ENCODE measurements at regions not wholly inside any gene's neighbourhood (a gene's known extent, or its start where the extent isn't known, plus 50 kb on each side); places are given as distances from the start of the nearest gene placed in this dataset.
A peak's percentile ranks its signal among the peaks of the same experiment; 100 is the strongest.

DNA sequence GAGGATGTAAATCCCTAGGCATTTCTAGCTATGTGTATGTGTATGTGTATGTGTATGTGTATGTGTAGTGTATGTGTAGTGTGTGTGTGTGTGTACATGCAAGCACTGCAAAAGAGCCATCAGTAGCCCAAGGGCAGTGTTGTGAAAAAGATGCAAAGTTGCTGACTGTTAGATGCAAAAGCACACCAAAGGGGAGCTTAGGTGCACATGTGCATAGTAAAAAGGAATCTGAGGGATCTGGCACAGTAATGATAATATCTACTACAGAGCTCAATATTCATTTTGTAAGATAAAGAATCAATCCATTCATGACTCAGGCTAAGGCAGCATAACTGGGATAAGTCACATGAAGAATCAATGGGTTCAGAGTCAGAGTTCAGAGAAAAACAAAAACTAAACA is 80.2 kb downstream of the TMEM47 start:
- Mint-ChIP-seq H3K4me3 (no peak overlapping the region), H3K27me3 (no peaks in the 10 kb centered on the region), H3K36me3 (no peaks in the 10 kb centered on the region), H3K4me1 (no peaks in the 10 kb centered on the region), H3K9me3 (ENCODE audit: low read depth) (no peaks in the 10 kb centered on the region), H3K27ac (no peak overlapping the region)
- DNase-seq: no peak
- CTCF ChIA-PET: no interaction called here
- no peak for ATAC-seq

DNA sequence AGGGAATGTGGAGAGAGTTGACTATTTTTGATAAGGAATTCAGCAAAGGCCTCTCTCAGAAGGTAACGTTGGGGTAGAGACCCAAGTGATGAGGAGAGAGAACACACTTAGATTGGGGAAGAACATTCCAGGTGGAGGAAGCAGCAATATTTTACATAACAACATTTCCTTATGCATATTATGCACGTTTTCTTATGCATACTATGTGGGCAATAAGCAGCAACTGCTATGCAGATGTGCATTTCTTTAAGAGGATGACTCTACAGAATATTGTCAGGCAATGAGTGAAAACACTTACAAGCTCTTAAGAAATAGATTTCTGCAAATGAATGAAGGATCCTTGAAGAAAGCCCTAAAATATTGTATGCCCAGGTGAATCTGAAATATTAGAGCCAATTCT is 91.1 kb downstream of the TMEM47 start:
- H3K27me3 Mint-ChIP-seq: no peaks in the 10 kb centered on the region
- CTCF ChIA-PET: no interaction called here
- no peaks in the 10 kb centered on the region for H3K4me1 Mint-ChIP-seq
- H3K4me3 Mint-ChIP-seq: no peak overlapping the region
- H3K36me3 Mint-ChIP-seq: no peaks in the 10 kb centered on the region
- no peak for ATAC-seq
- no peaks in the 10 kb centered on the region for H3K9me3 Mint-ChIP-seq (ENCODE audit: low read depth)
- no peak for DNase-seq
- no peak overlapping the region for H3K27ac Mint-ChIP-seq

DNA sequence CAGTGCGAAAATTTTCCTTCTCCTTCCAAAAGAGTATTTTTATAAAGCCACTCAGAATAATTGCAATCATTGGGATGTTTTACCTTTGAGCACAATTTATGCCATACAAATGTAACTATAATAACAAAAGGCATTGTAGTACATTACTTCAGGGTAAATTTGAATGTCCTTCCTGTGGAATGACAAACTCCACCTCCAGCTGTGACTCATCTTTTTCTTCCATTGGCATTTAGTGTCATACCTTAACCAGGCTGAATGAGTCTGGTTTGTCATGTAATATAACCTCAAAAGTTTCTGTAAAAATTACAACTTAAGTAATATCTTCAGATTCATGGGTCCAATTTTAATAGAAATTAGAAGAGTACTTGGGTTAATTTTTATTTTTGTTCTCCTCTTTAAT is 93.3 kb downstream of the TMEM47 start:
- Mint-ChIP-seq H3K4me1 (peaks cover 2% of the 10 kb centered on the region), H3K4me3 (no peak overlapping the region), H3K9me3 (ENCODE audit: low read depth) (no peaks in the 10 kb centered on the region), H3K27me3 (no peaks in the 10 kb centered on the region), H3K27ac (no peak overlapping the region), H3K36me3 (no peaks in the 10 kb centered on the region)
- CTCF ChIA-PET: no interaction called here
- DNase-seq (no peak), ATAC-seq (no peak)

DNA sequence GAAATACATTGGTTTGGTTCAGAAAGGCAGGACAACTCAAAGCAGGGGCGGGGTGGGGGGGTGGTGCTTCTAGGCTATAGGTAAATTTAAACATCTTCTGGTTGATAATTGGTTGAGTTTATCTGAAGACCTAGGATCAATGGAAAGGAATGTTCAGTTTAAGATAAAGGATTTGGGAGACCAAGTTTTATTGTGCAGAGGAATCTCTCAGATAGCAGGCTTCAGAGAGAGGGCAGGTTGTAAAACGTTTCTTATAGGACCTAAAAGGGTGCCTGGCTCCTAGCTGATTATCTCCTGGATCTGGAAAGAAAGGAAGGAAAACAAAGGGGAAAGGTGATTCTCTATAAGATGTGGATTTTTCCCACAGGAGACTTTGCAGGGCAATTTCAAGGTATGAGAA is 94.0 kb downstream of the TMEM47 start:
- DNase-seq: no peak
- Mint-ChIP-seq H3K4me3 (no peak overlapping the region), H3K36me3 (no peaks in the 10 kb centered on the region), H3K9me3 (ENCODE audit: low read depth) (no peaks in the 10 kb centered on the region), H3K27ac (no peak overlapping the region), H3K27me3 (no peaks in the 10 kb centered on the region), H3K4me1 (peaks cover 2% of the 10 kb centered on the region)
- CTCF ChIA-PET: no interaction called here
- no peak for ATAC-seq

DNA sequence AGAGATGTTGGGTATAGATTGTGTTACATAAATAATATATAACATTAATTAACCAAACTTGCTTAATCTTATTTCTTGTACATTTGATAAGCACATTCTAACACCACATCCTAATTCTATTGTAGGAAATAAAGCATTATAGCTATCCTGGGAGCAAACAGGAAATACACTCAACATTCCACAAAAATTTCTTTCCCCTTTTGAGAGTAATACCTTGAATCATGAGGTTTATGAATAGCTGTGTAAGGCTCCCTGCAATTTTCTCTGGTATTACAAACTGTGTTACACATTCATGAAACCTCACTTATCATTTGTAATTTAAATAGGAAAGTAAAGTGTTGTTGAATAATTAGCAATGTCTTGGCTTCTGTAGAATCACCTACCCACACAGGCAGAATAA is 95.1 kb downstream of the TMEM47 start:
- peaks cover 2% of the 10 kb centered on the region for H3K4me1 Mint-ChIP-seq
- no peaks in the 10 kb centered on the region for H3K36me3 Mint-ChIP-seq
- no peak for DNase-seq
- peaks cover 1% of the 10 kb centered on the region for H3K9me3 Mint-ChIP-seq (ENCODE audit: low read depth)
- no peak overlapping the region for H3K27ac Mint-ChIP-seq
- H3K27me3 Mint-ChIP-seq: no peaks in the 10 kb centered on the region
- CTCF ChIA-PET: no interaction called here
- no peak for ATAC-seq
- H3K4me3 Mint-ChIP-seq: no peak overlapping the region

DNA sequence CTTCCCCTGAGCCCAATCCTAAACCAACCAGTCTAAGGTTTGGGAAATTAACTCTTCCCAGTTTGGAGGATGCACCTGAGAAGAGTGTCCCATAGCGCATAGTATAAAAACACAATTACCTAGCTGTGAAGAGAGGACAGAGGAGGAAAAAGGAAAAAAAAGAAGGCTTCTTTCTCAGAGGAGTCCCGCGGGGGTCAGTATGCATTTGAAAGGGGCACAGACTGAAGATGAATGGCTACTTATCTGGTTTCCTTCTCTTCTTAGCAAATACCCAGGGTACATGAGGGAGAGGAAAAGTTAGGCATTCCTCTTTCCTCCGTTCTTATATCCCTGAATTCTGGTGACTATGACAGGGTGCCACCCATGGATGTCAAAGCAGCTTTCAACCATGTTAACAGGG is 96.9 kb downstream of the TMEM47 start:
- Mint-ChIP-seq H3K4me1 (peaks cover 2% of the 10 kb centered on the region), H3K36me3 (no peaks in the 10 kb centered on the region), H3K4me3 (no peak overlapping the region), H3K9me3 (ENCODE audit: low read depth) (peaks cover 5% of the 10 kb centered on the region), H3K27me3 (no peaks in the 10 kb centered on the region), H3K27ac (no peak overlapping the region)
- CTCF ChIA-PET: no interaction called here
- no peak for DNase-seq
- no peak for ATAC-seq

DNA sequence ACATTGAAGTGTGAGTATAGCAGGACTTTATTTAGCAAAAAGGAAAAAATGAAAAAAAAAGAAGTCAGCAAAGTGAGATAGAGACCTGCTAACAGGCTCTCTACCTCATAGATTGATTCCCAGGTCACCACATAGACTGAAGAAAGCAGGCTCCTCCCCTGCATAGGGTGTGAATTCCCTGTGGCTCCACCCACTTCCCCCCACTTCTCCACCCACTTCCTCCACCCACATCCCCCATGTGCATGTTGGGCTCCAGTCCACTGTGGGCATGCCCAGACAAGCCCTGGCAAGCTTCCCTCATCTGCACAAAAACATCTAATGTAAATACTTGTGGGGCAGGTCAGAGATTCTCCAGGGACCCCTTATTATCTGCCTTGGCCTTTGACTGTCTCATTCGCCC is 97.8 kb downstream of the TMEM47 start:
- Mint-ChIP-seq H3K4me3 (no peak overlapping the region), H3K9me3 (ENCODE audit: low read depth) (peaks cover 5% of the 10 kb centered on the region), H3K27me3 (no peaks in the 10 kb centered on the region), H3K27ac (no peak overlapping the region), H3K4me1 (peaks cover 2% of the 10 kb centered on the region), H3K36me3 (no peaks in the 10 kb centered on the region)
- CTCF ChIA-PET: no interaction called here
- DNase-seq (peak; percentile 38), ATAC-seq (no peak)

DNA sequence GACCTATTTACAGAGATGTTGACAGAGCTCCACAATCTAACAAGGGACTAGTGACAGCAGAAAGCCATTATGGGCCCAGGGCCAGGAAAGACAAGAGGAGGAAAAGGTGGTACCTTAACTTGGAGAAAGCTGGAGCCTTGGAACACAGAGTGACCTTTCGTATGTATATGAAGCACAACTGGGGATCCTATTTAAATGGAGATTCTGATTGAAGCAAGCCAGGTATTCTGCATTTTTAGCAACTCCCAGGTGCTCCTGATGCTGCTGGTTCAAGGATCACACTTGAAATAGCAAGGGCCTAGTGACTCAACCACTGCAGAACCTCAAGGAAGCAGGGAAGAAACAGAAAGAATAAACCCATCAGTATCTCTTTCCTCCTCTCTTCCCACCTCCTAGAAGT is 99.4 kb downstream of the TMEM47 start:
- Mint-ChIP-seq H3K9me3 (ENCODE audit: low read depth) (peaks cover 5% of the 10 kb centered on the region), H3K27me3 (no peaks in the 10 kb centered on the region), H3K27ac (no peak overlapping the region), H3K4me3 (no peak overlapping the region), H3K36me3 (no peaks in the 10 kb centered on the region), H3K4me1 (peaks cover 2% of the 10 kb centered on the region)
- DNase-seq: no peak
- CTCF ChIA-PET: no interaction called here
- ATAC-seq: no peak

DNA sequence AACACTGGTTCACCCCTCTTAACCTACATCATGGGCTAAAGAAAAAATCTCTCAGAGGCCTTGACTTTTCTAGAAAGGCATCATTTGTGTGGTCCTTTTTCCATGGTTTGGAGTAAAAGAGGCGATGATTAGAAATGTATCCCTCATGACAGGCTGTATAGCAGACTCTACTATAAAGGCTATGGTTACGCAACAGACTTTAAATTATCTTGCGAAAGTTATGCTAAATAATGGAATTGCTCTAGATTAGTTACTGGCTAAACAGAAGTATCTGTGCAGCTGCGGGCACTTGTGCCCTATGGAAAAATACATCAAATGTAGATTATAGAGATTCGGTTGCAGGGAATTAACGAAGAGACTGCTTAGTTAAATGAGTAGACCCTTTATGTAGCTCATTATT is 101.6 kb downstream of the TMEM47 start:
- Mint-ChIP-seq H3K27me3 (no peaks in the 10 kb centered on the region), H3K36me3 (no peaks in the 10 kb centered on the region), H3K27ac (no peak overlapping the region), H3K4me3 (no peak overlapping the region), H3K4me1 (peaks cover 2% of the 10 kb centered on the region), H3K9me3 (ENCODE audit: low read depth) (peaks cover 5% of the 10 kb centered on the region)
- no peak for ATAC-seq
- CTCF ChIA-PET: no interaction called here
- no peak for DNase-seq

DNA sequence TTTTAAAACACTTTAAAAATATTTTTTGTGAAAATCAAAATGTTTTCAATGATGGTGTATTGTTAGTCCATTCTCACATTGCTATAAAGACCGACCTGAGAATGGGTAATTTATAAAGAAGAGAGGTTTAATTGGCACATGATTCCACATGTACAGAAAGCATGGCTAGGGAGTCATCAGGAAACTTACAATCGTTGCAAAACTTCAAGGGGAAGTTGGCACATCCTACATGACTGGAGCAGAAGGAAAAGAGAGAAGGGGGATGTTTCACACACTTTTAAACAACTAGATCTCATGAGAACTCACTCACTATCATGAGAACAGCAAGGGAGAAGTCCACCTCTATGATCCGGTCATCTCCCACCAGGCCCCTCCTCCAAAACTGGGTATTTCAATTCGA is 110.7 kb downstream of the TMEM47 start:
- Mint-ChIP-seq H3K27me3 (no peaks in the 10 kb centered on the region), H3K36me3 (no peaks in the 10 kb centered on the region), H3K4me1 (no peaks in the 10 kb centered on the region), H3K4me3 (no peak overlapping the region), H3K9me3 (ENCODE audit: low read depth) (peaks cover 2% of the 10 kb centered on the region), H3K27ac (no peak overlapping the region)
- DNase-seq (no peak), ATAC-seq (no peak)
- CTCF ChIA-PET: no interaction called here

DNA sequence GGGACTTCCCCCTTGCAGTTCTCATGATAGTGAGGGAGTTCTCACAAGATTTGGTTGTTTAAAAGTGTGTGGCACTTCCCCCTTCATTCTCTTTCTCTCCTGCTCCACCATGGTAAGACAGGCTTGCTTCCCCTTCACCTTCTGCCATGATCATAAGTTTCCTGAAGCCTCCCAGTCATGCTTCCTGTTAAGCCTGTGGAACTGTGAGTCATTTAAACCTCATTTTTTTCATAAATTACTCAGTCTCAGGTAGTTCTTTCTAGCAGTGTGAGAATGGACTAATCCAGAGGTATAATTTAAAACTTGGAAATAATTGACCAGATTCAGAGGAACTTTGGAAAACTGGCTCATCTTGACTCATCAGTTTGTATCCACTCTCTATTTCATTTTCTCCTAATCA is 129.0 kb downstream of the TMEM47 start:
- Mint-ChIP-seq H3K36me3 (no peaks in the 10 kb centered on the region), H3K27me3 (no peaks in the 10 kb centered on the region), H3K4me1 (no peaks in the 10 kb centered on the region), H3K9me3 (ENCODE audit: low read depth) (no peaks in the 10 kb centered on the region), H3K27ac (no peak overlapping the region), H3K4me3 (no peak overlapping the region)
- DNase-seq (no peak), ATAC-seq (no peak)
- CTCF ChIA-PET: no interaction called here

DNA sequence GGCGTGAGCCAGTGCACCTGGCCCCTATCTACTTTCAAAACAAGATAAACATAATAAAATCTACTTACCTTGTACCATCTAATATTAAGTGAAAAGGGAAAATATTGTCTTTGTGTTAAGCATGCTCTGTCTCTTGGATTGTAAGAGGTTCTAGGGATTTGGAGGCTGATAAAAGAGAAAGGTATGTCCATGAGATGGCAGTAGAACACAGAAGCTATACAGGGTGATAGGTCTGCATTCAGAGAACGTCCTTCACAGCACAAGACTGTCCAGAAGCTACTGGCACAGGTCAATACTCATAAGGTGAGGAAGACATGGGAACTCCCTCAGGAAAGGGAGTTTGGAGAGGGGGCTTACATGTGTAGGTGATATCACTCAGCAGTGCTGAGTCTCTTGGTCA is 135.5 kb downstream of the TMEM47 start:
- CTCF ChIA-PET: no interaction called here
- Mint-ChIP-seq H3K9me3 (ENCODE audit: low read depth) (peaks cover 2% of the 10 kb centered on the region), H3K4me1 (no peaks in the 10 kb centered on the region), H3K4me3 (no peak overlapping the region), H3K27ac (no peak overlapping the region), H3K36me3 (no peaks in the 10 kb centered on the region), H3K27me3 (no peaks in the 10 kb centered on the region)
- no peak for ATAC-seq
- no peak for DNase-seq

DNA sequence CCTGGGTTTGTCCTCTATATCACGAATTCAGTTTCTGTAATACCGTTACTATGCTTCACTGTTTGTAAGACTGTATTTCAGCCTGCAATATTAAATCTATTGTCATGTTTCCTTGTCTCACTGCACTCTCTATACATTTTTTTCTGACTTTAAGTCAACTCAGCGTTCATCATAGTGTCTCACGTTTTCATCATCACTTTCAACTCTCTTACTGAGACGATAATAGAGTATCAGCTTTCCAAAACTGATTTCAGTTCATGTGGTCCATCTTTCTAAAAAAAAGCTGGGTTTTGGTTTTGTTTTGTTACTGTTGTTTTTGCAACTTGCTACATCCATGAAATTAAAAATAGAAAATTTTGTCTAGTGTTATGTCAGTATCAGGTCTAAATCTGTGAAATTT is 147.7 kb downstream of the TMEM47 start:
- H3K4me1 Mint-ChIP-seq: no peaks in the 10 kb centered on the region
- H3K36me3 Mint-ChIP-seq: no peaks in the 10 kb centered on the region
- H3K4me3 Mint-ChIP-seq: no peak overlapping the region
- no peaks in the 10 kb centered on the region for H3K27me3 Mint-ChIP-seq
- H3K27ac Mint-ChIP-seq: no peak overlapping the region
- CTCF ChIA-PET: no interaction called here
- no peak for ATAC-seq
- H3K9me3 Mint-ChIP-seq (ENCODE audit: low read depth): peaks cover 3% of the 10 kb centered on the region
- no peak for DNase-seq

DNA sequence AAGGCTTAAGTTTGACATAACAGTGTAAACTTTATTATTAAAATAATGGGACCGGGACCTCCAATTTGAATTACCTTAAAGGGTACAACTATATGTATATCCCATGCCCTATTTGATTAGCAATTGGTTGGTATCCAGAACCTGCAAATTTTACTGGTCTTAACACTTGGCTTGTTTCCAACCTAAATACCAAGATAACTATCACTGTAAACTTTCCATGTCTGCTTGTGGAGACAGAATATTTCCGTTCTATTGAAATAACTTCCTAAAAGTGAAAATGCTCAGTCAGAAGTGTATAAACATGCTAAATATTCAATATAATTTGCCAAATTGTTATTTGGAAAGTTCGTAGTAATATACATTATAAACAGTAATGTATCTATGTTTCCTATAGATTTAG is 154.0 kb downstream of the TMEM47 start:
- no peak overlapping the region for H3K4me3 Mint-ChIP-seq
- CTCF ChIA-PET: no interaction called here
- no peaks in the 10 kb centered on the region for H3K4me1 Mint-ChIP-seq
- no peak for ATAC-seq
- no peaks in the 10 kb centered on the region for H3K27me3 Mint-ChIP-seq
- H3K9me3 Mint-ChIP-seq (ENCODE audit: low read depth): no peaks in the 10 kb centered on the region
- no peak overlapping the region for H3K27ac Mint-ChIP-seq
- H3K36me3 Mint-ChIP-seq: no peaks in the 10 kb centered on the region
- DNase-seq: no peak

DNA sequence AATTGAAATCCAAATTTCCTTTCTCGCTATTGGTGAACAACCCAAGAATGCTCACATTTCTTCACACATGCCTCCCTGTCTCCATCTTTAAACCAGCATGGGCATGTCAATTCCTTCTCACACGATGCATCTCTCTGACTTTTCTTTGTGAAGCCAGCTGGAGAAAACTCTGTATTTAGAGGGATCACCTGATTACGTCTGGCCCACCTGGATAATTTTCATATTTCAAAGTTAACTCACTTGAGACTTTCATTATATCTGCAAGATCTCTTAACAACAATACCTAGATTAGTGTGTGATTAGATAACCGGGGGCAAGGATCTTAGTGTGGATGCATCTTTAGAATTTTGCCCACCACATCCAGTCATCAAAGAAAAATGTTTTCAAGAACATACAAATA is 164.0 kb downstream of the TMEM47 start:
- no peak for DNase-seq
- no peaks in the 10 kb centered on the region for H3K4me1 Mint-ChIP-seq
- CTCF ChIA-PET: no interaction called here
- ATAC-seq: no peak
- H3K36me3 Mint-ChIP-seq: no peaks in the 10 kb centered on the region
- H3K27me3 Mint-ChIP-seq: no peaks in the 10 kb centered on the region
- peaks cover 6% of the 10 kb centered on the region for H3K9me3 Mint-ChIP-seq (ENCODE audit: low read depth)
- H3K27ac Mint-ChIP-seq: no peak overlapping the region
- H3K4me3 Mint-ChIP-seq: no peak overlapping the region
